Activated T-helper 17 cell treated with anti-CD3 and anti-CD28 coated beads, Interleukin-2, amount 50 U/mL, for 72 hours (primary cell): ENCODE measurements at regions not wholly inside any gene's neighbourhood (a gene's known extent, or its start where the extent isn't known, plus 50 kb on each side); places are given as distances from the start of the nearest gene placed in this dataset.
"Not testable (repeated sequence)": the region's sequence is repeated elsewhere in the genome, so short reads cannot be mapped to it uniquely, and the experiment has no call there.

Experiments used
- ATAC-seq: fragments of 150-1000 bp; cut with Tn5 transposase; replicated peaks from 2 replicates; pipeline ENCODE4 v1.10.0; 2021; ENCODE audit warnings: mild to moderate bottlenecking, moderate library complexity
- H3K27ac Mint-ChIP-seq: one replicate; pipeline ENCODE4 v1.8.0; 2022; ENCODE audit warnings: mixed read lengths
- H3K27me3 Mint-ChIP-seq: one replicate; pipeline ENCODE4 v1.8.0; 2022; ENCODE audit warnings: mixed read lengths
- H3K36me3 Mint-ChIP-seq: one replicate; pipeline ENCODE4 v1.8.0; 2022; ENCODE audit warnings: low read depth, mild to moderate bottlenecking, mixed read lengths
- H3K4me1 Mint-ChIP-seq: one replicate; pipeline ENCODE4 v1.8.0; 2022; ENCODE audit warnings: mixed read lengths
- H3K4me3 Mint-ChIP-seq: one replicate; pipeline ENCODE4 v1.8.0; 2022; ENCODE audit warnings: mild to moderate bottlenecking, mixed read lengths
- H3K9me3 Mint-ChIP-seq: one replicate; pipeline ENCODE4 v1.8.0; 2022; ENCODE audit warnings: mixed read lengths

GRCh38 chr10:29363930-29364329 is 75.1 kb downstream of the LYZL1 start:
- H3K9me3 Mint-ChIP-seq, H3K4me1 Mint-ChIP-seq, H3K4me3 Mint-ChIP-seq: not testable (repeated sequence)

GRCh38 chr10:29366206-29366605 is 77.3 kb downstream of the LYZL1 start:
- not testable (repeated sequence) for H3K36me3 Mint-ChIP-seq, H3K27ac Mint-ChIP-seq

More at GRCh38 chr10:29363930-29364329, 75.1 kb downstream of the LYZL1 start:
- not testable (repeated sequence) for H3K27ac Mint-ChIP-seq, H3K36me3 Mint-ChIP-seq, H3K27me3 Mint-ChIP-seq, ATAC-seq

GRCh38 chr10:29369419-29369818 is 80.5 kb downstream of the LYZL1 start:
- Mint-ChIP-seq H3K27ac (no peak overlapping the region), H3K36me3 (no peaks in the 10 kb centered on the region), H3K4me1 (no peaks in the 10 kb centered on the region), H3K4me3 (no peak overlapping the region), H3K27me3 (peaks cover 31% of the 10 kb centered on the region), H3K9me3 (no peaks in the 10 kb centered on the region)
- ATAC-seq: no peak

More at GRCh38 chr10:29366206-29366605, 77.3 kb downstream of the LYZL1 start:
- not testable (repeated sequence) for ATAC-seq, H3K9me3 Mint-ChIP-seq, H3K4me3 Mint-ChIP-seq, H3K4me1 Mint-ChIP-seq
- peaks cover 22% of the 10 kb centered on the region for H3K27me3 Mint-ChIP-seq

GRCh38 chr10:29370097-29371092 is 81.5 kb downstream of the LYZL1 start:
- Mint-ChIP-seq H3K27ac (no peak overlapping the region), H3K4me1 (no peaks in the 10 kb centered on the region), H3K4me3 (no peak overlapping the region), H3K27me3 (peaks cover 31% of the 10 kb centered on the region), H3K9me3 (no peaks in the 10 kb centered on the region), H3K36me3 (no peaks in the 10 kb centered on the region)
- ATAC-seq: no peak

GRCh38 chr10:29372920-29373319 is 84.0 kb downstream of the LYZL1 start:
- Mint-ChIP-seq H3K36me3 (no peaks in the 10 kb centered on the region), H3K9me3 (no peaks in the 10 kb centered on the region), H3K27ac (no peak overlapping the region), H3K27me3 (peaks cover 33% of the 10 kb centered on the region), H3K4me3 (no peak overlapping the region), H3K4me1 (no peaks in the 10 kb centered on the region)
- ATAC-seq: no peak

DNA sequence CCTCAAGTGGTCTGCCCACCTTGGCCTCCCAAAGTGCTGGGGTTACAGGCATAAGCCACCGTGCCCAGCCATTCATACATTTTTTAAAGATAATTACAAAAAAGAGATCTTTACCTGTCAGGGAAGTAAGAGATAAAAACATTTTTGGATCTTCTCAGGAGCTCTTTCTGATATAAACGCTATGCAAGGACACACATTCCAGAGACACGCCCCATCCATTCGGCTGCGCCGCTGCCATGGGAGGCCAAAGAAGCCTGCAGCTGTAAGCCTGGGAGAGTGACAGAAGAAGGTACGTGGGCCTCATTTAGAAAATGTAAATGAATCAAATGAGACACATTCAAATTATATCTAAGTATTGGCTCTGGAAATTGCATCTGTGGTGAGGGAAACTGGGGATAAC is 85.3 kb downstream of the LYZL1 start:
- Mint-ChIP-seq H3K27ac (no peak overlapping the region), H3K4me1 (no peaks in the 10 kb centered on the region), H3K27me3 (peaks cover 28% of the 10 kb centered on the region), H3K4me3 (no peak overlapping the region), H3K9me3 (no peaks in the 10 kb centered on the region), H3K36me3 (no peaks in the 10 kb centered on the region)
- ATAC-seq: no peak

DNA sequence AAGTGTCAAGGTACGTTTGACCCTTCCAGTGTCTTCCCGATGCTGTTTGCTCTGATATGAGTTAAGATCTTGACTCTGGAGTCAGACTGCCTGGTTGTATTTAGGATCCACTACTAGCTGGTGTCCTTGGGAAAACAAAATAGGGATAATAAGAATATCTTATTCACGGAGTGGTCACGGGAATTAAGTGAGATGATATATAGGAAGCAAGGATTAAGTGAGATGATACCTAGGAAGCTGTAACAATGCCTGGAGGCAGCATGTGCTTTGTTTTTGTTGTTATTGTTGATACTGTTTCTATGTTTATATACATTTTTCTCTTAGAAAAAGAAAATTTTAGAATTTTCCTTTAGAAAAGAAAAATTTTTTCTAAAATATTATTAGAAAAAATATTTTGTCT is 87.0 kb downstream of the LYZL1 start:
- ATAC-seq: no peak
- H3K27me3 Mint-ChIP-seq: peaks cover 22% of the 10 kb centered on the region
- H3K4me1 Mint-ChIP-seq: peaks cover 5% of the 10 kb centered on the region
- H3K4me3 Mint-ChIP-seq: no peak overlapping the region
- H3K9me3 Mint-ChIP-seq: no peaks in the 10 kb centered on the region
- no peaks in the 10 kb centered on the region for H3K36me3 Mint-ChIP-seq
- H3K27ac Mint-ChIP-seq: no peak overlapping the region

DNA sequence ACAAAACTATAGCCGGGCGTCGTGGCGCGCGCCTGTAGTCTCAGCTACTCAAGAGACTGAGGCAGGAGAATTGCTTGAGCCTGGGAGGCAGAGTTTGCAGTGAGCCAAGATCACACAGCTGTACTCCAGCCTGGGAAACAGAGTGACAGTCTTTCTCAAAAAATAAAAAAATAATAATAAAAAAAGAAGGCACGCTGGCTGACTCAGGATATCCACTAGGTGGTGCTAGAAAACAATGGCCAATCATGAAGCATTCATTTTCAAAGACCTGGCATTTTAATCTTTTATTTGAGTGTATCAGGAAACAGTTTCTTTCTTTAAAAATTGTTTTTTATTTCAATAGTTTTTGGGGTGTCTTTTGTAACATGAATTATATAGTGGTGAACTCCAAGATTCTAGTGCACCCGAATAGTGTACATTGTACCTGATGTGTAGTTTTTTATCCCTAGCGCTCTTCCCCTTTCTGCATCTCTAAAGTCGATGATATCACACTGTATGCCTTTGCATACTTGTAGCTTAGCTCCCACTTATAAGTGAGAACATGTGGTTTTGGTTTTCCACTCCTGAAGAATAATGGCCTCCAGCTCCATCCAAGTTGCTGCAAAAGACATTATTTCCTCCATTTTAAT is 88.6 kb downstream of the LYZL1 start:
- no peak overlapping the region for H3K4me3 Mint-ChIP-seq
- H3K9me3 Mint-ChIP-seq: no peaks in the 10 kb centered on the region
- ATAC-seq: no peak

DNA sequence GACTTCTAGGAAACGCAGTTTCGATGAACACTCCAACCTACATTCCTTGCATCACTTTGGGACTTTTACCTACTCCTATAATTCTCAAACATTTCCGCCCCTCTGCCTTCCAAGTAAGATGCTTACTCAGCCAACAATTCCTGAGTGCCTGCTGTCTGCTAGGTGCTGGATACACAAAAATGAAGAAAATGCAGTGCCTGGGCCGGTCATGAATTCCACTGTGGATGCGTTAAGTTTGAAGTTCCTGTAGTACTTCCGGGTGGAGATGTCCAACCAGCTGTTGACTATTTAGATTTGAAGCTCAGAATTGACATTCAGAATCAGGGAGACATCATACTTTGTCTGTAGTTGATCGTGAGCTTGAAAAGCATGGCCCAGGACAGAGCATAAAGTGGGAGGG is 89.2 kb downstream of the LYZL1 start:
- no peaks in the 10 kb centered on the region for H3K36me3 Mint-ChIP-seq
- no peak overlapping the region for H3K27ac Mint-ChIP-seq
- no peak overlapping the region for H3K4me3 Mint-ChIP-seq
- ATAC-seq: no peak
- H3K27me3 Mint-ChIP-seq: peaks cover 16% of the 10 kb centered on the region
- H3K9me3 Mint-ChIP-seq: no peaks in the 10 kb centered on the region
- H3K4me1 Mint-ChIP-seq: peaks cover 5% of the 10 kb centered on the region

More for the DNA sequence above, 88.6 kb downstream of the LYZL1 start:
- Mint-ChIP-seq H3K4me1 (peaks cover 5% of the 10 kb centered on the region), H3K27ac (no peak overlapping the region), H3K27me3 (peaks cover 18% of the 10 kb centered on the region), H3K36me3 (no peaks in the 10 kb centered on the region)

DNA sequence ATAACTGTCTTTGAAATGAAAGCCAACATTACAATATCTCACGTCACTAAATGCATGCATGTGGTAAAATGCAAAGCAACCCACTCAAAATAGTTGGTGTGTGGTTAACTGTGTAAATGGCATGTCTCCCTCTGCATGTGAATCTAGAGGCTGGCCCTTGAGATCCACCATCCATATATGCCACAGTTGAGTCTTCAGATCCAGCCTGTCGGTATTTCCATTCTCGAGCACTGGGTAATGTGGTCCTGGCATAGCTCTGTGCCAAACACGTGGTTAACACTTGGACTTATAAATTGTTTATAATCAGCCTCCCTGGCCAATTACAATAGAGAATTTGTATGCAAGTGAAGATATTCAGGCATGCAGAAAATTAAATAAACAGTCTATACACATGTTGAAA is 90.3 kb downstream of the LYZL1 start:
- no peak for ATAC-seq
- H3K36me3 Mint-ChIP-seq: no peaks in the 10 kb centered on the region
- peaks cover 22% of the 10 kb centered on the region for H3K27me3 Mint-ChIP-seq

GRCh38 chr10:29379777-29380598 is 91.1 kb downstream of the LYZL1 start:
- not testable (repeated sequence) for H3K27ac Mint-ChIP-seq, H3K9me3 Mint-ChIP-seq, ATAC-seq, H3K4me3 Mint-ChIP-seq, H3K36me3 Mint-ChIP-seq, H3K4me1 Mint-ChIP-seq
- H3K27me3 Mint-ChIP-seq: peaks cover 25% of the 10 kb centered on the region

More for the DNA sequence above, 90.3 kb downstream of the LYZL1 start:
- no peak overlapping the region for H3K4me3 Mint-ChIP-seq
- no peaks in the 10 kb centered on the region for H3K9me3 Mint-ChIP-seq
- H3K27ac Mint-ChIP-seq: no peak overlapping the region
- H3K4me1 Mint-ChIP-seq: peaks cover 5% of the 10 kb centered on the region

GRCh38 chr10:29380599-29381511 is 92.0 kb downstream of the LYZL1 start:
- H3K4me3 Mint-ChIP-seq, ATAC-seq: not testable (repeated sequence)
- peaks cover 24% of the 10 kb centered on the region for H3K27me3 Mint-ChIP-seq

GRCh38 chr10:29386342-29386999 is 97.6 kb downstream of the LYZL1 start:
- Mint-ChIP-seq H3K27ac (no peak overlapping the region), H3K36me3 (no peaks in the 10 kb centered on the region), H3K4me1 (no peaks in the 10 kb centered on the region), H3K27me3 (peaks cover 15% of the 10 kb centered on the region), H3K4me3 (no peak overlapping the region), H3K9me3 (no peaks in the 10 kb centered on the region)
- no peak for ATAC-seq

More at GRCh38 chr10:29380599-29381511, 92.0 kb downstream of the LYZL1 start:
- not testable (repeated sequence) for H3K4me1 Mint-ChIP-seq, H3K9me3 Mint-ChIP-seq, H3K36me3 Mint-ChIP-seq, H3K27ac Mint-ChIP-seq
